GM12878 (cell line): ENCODE measurements at regions not wholly inside any gene's neighbourhood (a gene's known extent, or its start where the extent isn't known, plus 50 kb on each side); places are given as distances from the start of the nearest gene placed in this dataset.

ENCODE experiments used
- ATAC-seq: fragments of 200-7000 bp; cut with Tn5 transposase; 3 replicates; pipeline ENCODE4 v1.9.1; 2020; ENCODE audit warnings: mild to moderate bottlenecking, moderate library complexity
- BruUV-seq: library from RNA; stranded (reverse); fragments of 400-500 nt; replicated peaks from 2 replicates; lab custom pipeline; 2021; lab: Mats Ljungman, UMichigan
- CTCF ChIA-PET: fragments of 300-600 bp; sonication (Branson Sonifier 250); formaldehyde crosslinking; extraction: SDS; loops from one replicate; lab custom pipeline; 2021; ENCODE audit warnings: inconsistent platforms; lab: Yijun Ruan, JAX
- POLR2A ChIA-PET: fragments of 350-600 bp; formaldehyde crosslinking; extraction: SDS; loops from one replicate; lab custom pipeline; 2021; ENCODE audit warnings: inconsistent platforms; lab: Charles Lee
- RAD21 ChIA-PET: fragments of 300-600 bp; sonication (Branson Sonifier 250); formaldehyde crosslinking; loops from one replicate; lab custom pipeline; 2023; ENCODE audit warnings: antibody characterized with exemption; ENCODE audit not compliant: unreplicated experiment; lab: Charles Lee
- SMC1A ChIA-PET: fragments of 300-600 bp; sonication (Branson Sonifier 250); formaldehyde crosslinking; loops from one replicate; lab custom pipeline; 2023; ENCODE audit not compliant: unreplicated experiment, uncharacterized antibody; lab: Charles Lee
- DNase-seq: peaks from one replicate; pipeline ENCODE4 v3.0.0-alpha.2; 2011; ENCODE audit warnings: low read depth, low spot score
- FAIRE-seq: peaks from 3 replicates; lab custom pipeline; 2011; peaks lifted over from hg19 to GRCh38; lab: Jason Lieb, UNC
- H2AFZ ChIP-seq: 2 replicates; pipeline ENCODE4 v1.6.0; 2011; ENCODE audit warnings: low read depth, low read length, control low read depth; ENCODE audit not compliant: control insufficient read depth
- H3K27ac ChIP-seq: 2 replicates; pipeline ENCODE4 v1.5.1; 2011; ENCODE audit warnings: control low read depth; ENCODE audit not compliant: control insufficient read depth, insufficient read depth
- H3K27me3 ChIP-seq, 2 experiments: replicated peaks in 1 of 2; 2 replicates each; pipeline versions ENCODE4 v1.6.0 to v1.6.1; 2011; ENCODE audit warnings: low read length in 1 of 2; ENCODE audit not compliant: control insufficient read depth in 2 of 2, insufficient read depth in 2 of 2
- H3K36me3 ChIP-seq, 2 experiments: 2 replicates each; pipeline ENCODE4 v1.5.1; 2011; ENCODE audit warnings: low read length in 1 of 2; ENCODE audit not compliant: control insufficient read depth in 2 of 2, insufficient read depth in 2 of 2
- H3K4me1 ChIP-seq: 2 replicates; pipeline ENCODE4 v1.6.1; 2011; ENCODE audit warnings: mild to moderate bottlenecking, low read length, moderate library complexity, mixed read lengths; ENCODE audit not compliant: control insufficient read depth, insufficient read depth
- H3K4me2 ChIP-seq: 2 replicates; pipeline ENCODE4 v1.6.0; 2011; ENCODE audit warnings: control low read depth; ENCODE audit not compliant: control insufficient read depth, insufficient read depth
- H3K4me3 ChIP-seq: fragments of 200-600 bp; sonication (generic); 2 replicates; pipeline ENCODE4 v1.5.1; 2016
- H3K79me2 ChIP-seq: 2 replicates; pipeline ENCODE4 v1.6.0; 2011; ENCODE audit warnings: low read length; ENCODE audit not compliant: control insufficient read depth, insufficient read depth
- H3K9ac ChIP-seq: 2 replicates; pipeline ENCODE4 v1.8.0; 2011; ENCODE audit warnings: low read length, control low read depth, mixed read lengths; ENCODE audit not compliant: control insufficient read depth, insufficient read depth
- H3K9me3 ChIP-seq: replicated peaks from 3 replicates; pipeline ENCODE4 v1.5.1; 2011; ENCODE audit warnings: mild to moderate bottlenecking, low read length; ENCODE audit not compliant: control insufficient read depth, insufficient read depth
- H4K20me1 ChIP-seq: 2 replicates; pipeline ENCODE4 v1.6.0; 2011; ENCODE audit not compliant: control insufficient read depth, insufficient read depth
- CREM ChIP-seq: IDR thresholded peaks from 2 replicates; pipeline ENCODE4 v1.6.1; 2014; ENCODE audit warnings: antibody characterized with exemption, low read depth
- JUNB ChIP-seq: IDR thresholded peaks from 2 replicates; pipeline ENCODE4 v1.6.1; 2016; ENCODE audit warnings: antibody characterized with exemption, mild to moderate bottlenecking
- MLLT1 ChIP-seq: fragments of 450-650 bp; IDR thresholded peaks from 2 replicates; pipeline ENCODE4 v1.6.1; 2016; ENCODE audit warnings: mild to moderate bottlenecking
- MYB ChIP-seq: fragments of 150-350 bp; IDR thresholded peaks from 2 replicates; pipeline ENCODE4 v1.6.1; 2014; ENCODE audit warnings: mild to moderate bottlenecking, low read depth, low read length, borderline replicate concordance
- NR2C1 ChIP-seq: fragments of 450-650 bp; IDR thresholded peaks from 2 replicates; pipeline ENCODE4 v1.6.1; 2017; ENCODE audit warnings: antibody characterized with exemption, mild to moderate bottlenecking, moderate library complexity
- PRDM15 ChIP-seq: fragments of 450-650 bp; formaldehyde crosslinking; IDR thresholded peaks from 2 replicates; pipeline ENCODE4 v1.4.0; 2020; ENCODE audit warnings: mild to moderate bottlenecking, moderate library complexity
- RCOR1 ChIP-seq: conservative IDR thresholded peaks from 2 replicates; pipeline ENCODE4 v1.6.1; 2012; ENCODE audit warnings: low read depth, low read length, improper control_type of control experiment
- TARDBP ChIP-seq: IDR thresholded peaks from 2 replicates; pipeline ENCODE4 v1.6.1; 2016; ENCODE audit warnings: borderline replicate concordance
- WRNIP1 ChIP-seq: IDR thresholded peaks from 2 replicates; pipeline ENCODE4 v1.6.1; 2011; ENCODE audit warnings: low read depth, low read length, improper control_type of control experiment, borderline replicate concordance
- YBX1 ChIP-seq: fragments of 450-650 bp; IDR thresholded peaks from 2 replicates; pipeline ENCODE4 v1.6.1; 2016; ENCODE audit warnings: antibody characterized with exemption
- ZNF207 ChIP-seq: fragments of 450-650 bp; IDR thresholded peaks from 2 replicates; pipeline ENCODE4 v1.6.1; 2014; ENCODE audit warnings: antibody characterized with exemption, mild to moderate bottlenecking, borderline replicate concordance
- WGBS: methylation state at CpG from one replicate; pipeline ENCODE4 v1.1.6; 2016; ENCODE audit warnings: low lambda C conversion rate; ENCODE audit not compliant: insufficient replicate concordance, insufficient coverage; ENCODE audit errors: missing lambda C conversion rate; 5-methylcytosine and 5-hydroxymethylcytosine counted together
- in situ Hi-C: fragments of 300-500 bp; cut with MboI; formaldehyde crosslinking; loops from 9 replicates; pipeline ENCODE4 v1.14.3; 2018; ENCODE audit warnings: mixed read lengths
- intact Hi-C: fragments of 100-400 bp; cut with micrococcal nuclease; formaldehyde crosslinking; loops from one replicate; pipeline ENCODE4 v1.14.2; 2022; ENCODE audit not compliant: unreplicated experiment

- no peak for TF ChIP-seq PRDM15
- TF ChIP-seq MLLT1 = no peak
- no peak for TF ChIP-seq MYB
- no peak for TF ChIP-seq NR2C1
- no peak for TF ChIP-seq YBX1
- no peak for TF ChIP-seq JUNB
Measured at GRCh38 chr2:21501376-21502027, 377.7 kb downstream of the TDRD15 start (continued).

- POLR2A ChIA-PET = no interaction called here
- no peaks in the 10 kb centered on the region for H3K4me1 ChIP-seq
- in situ Hi-C loops (no loop called here), intact Hi-C loops (no loop called here)
- RAD21 ChIA-PET = no interaction called here
- TF ChIP-seq RCOR1 (no peak), ZNF207 (no peak), WRNIP1 (no peak), TARDBP (no peak), CREM (no peak)
- H2AFZ ChIP-seq = no peak overlapping the region
- no peaks in the 10 kb centered on the region for H3K79me2 ChIP-seq
- FAIRE-seq (no peak), ATAC-seq (no peak), DNase-seq (no peak)
- WGBS = 0% methylated on average over 1 of the region's 1 CpG
- H3K9ac ChIP-seq = no peak overlapping the region
- H3K9me3 ChIP-seq = no peaks in the 10 kb centered on the region
- no peak overlapping the region for H3K27ac ChIP-seq
- CTCF ChIA-PET = no interaction called here
- H4K20me1 ChIP-seq = no peaks in the 10 kb centered on the region
- no peak overlapping the region for H3K4me3 ChIP-seq
- H3K4me2 ChIP-seq = no peak overlapping the region
- SMC1A ChIA-PET = no interaction called here
- H3K27me3 ChIP-seq = no peaks in the 10 kb centered on the region
- H3K36me3 ChIP-seq = no peaks in the 10 kb centered on the region
- BruUV-seq = no TSS peak
Measured at GRCh38 chr2:21515903-21516302, 392.1 kb downstream of the TDRD15 start.
